IMR-90 (cell line): ENCODE measurements at regions not wholly inside any gene's neighbourhood (a gene's known extent, or its start where the extent isn't known, plus 50 kb on each side); places are given as distances from the start of the nearest gene placed in this dataset.

ENCODE experiments used
- ATAC-seq: fragments of 200-7000 bp; cut with Tn5 transposase; 2 replicates; pipeline ENCODE4 v1.9.1; 2020; ENCODE audit warnings: low read depth, mild to moderate bottlenecking, moderate library complexity
- BruUV-seq: library from RNA; stranded (reverse); fragments of 400-500 nt; replicated peaks from 2 replicates; lab custom pipeline; 2021; lab: Mats Ljungman, UMichigan
- CTCF ChIA-PET: fragments of 300-600 bp; formaldehyde crosslinking; extraction: SDS; loops from one replicate; lab custom pipeline; 2021; ENCODE audit warnings: antibody characterized with exemption; lab: Yijun Ruan, JAX
- POLR2A ChIA-PET: fragments of 300-600 bp; sonication (Branson Sonifier 250); formaldehyde crosslinking; loops from one replicate; lab custom pipeline; 2022; ENCODE audit warnings: antibody characterized with exemption; ENCODE audit not compliant: unreplicated experiment; lab: Charles Lee
- DNase-seq: peaks from one replicate; pipeline ENCODE4 v3.0.0; 2013
- H2AFZ ChIP-seq: replicated peaks from 2 replicates; pipeline ENCODE3; 2013; ENCODE audit warnings: low read length, mild to moderate bottlenecking; ENCODE audit not compliant: poor library complexity
- H2AK5ac ChIP-seq: 2 replicates; pipeline ENCODE4 v1.6.1; 2013; ENCODE audit warnings: low read depth, low read length, inconsistent platforms
- H2AK9ac ChIP-seq: replicated peaks from 2 replicates; pipeline ENCODE3; 2013; ENCODE audit warnings: mild to moderate bottlenecking, low read depth, low read length, moderate library complexity; ENCODE audit not compliant: poor library complexity
- H2BK120ac ChIP-seq: 2 replicates; pipeline ENCODE4 v1.6.1; 2013; ENCODE audit warnings: low read depth, low read length, inconsistent platforms
- H2BK15ac ChIP-seq: 3 replicates; pipeline ENCODE4 v1.6.1; 2013; ENCODE audit warnings: low read depth, low read length, inconsistent platforms
- H2BK20ac ChIP-seq: 2 replicates; pipeline ENCODE4 v1.6.1; 2013; ENCODE audit warnings: low read depth, mild to moderate bottlenecking, inconsistent platforms, low read length, moderate library complexity
- H2BK5ac ChIP-seq: 2 replicates; pipeline ENCODE4 v1.6.1; 2013; ENCODE audit warnings: mild to moderate bottlenecking, low read depth, low read length, inconsistent platforms; ENCODE audit not compliant: poor library complexity, severe bottlenecking
- H3K14ac ChIP-seq: replicated peaks from 2 replicates; pipeline ENCODE4 v1.6.1; 2013; ENCODE audit warnings: low read depth, low read length, inconsistent platforms
- H3K18ac ChIP-seq: 2 replicates; pipeline ENCODE4 v1.6.1; 2013; ENCODE audit warnings: low read depth, low read length, control low read depth
- H3K23ac ChIP-seq: 2 replicates; pipeline ENCODE4 v1.6.1; 2013; ENCODE audit warnings: low read depth, low read length, inconsistent platforms
- H3K27ac ChIP-seq: 2 replicates; pipeline ENCODE4 v1.5.1; 2013; ENCODE audit warnings: mild to moderate bottlenecking, control low read depth, low read length; ENCODE audit not compliant: insufficient read depth
- H3K27me3 ChIP-seq: 2 replicates; pipeline ENCODE4 v1.6.1; 2013; ENCODE audit warnings: low read length; ENCODE audit not compliant: control insufficient read depth, insufficient read depth
- H3K36me3 ChIP-seq: 2 replicates; pipeline ENCODE4 v1.6.1; 2013; ENCODE audit warnings: low read length, mixed read lengths; ENCODE audit not compliant: control insufficient read depth, insufficient read depth
- H3K4ac ChIP-seq: 2 replicates; pipeline ENCODE4 v1.6.1; 2013; ENCODE audit warnings: low read depth, low read length, inconsistent platforms
- H3K4me1 ChIP-seq: 2 replicates; pipeline ENCODE4 v1.6.1; 2013; ENCODE audit warnings: low read length, mixed read lengths; ENCODE audit not compliant: control insufficient read depth, insufficient read depth
- H3K4me2 ChIP-seq: 2 replicates; pipeline ENCODE4 v1.6.1; 2013; ENCODE audit warnings: low read depth, mild to moderate bottlenecking, control low read depth, low read length, moderate library complexity
- H3K4me3 ChIP-seq: 2 replicates; pipeline ENCODE4 v1.5.1; 2013; ENCODE audit warnings: low read depth, mild to moderate bottlenecking, control low read depth, low read length, moderate library complexity; ENCODE audit not compliant: insufficient read depth
- H3K56ac ChIP-seq: 2 replicates; pipeline ENCODE4 v1.6.1; 2013; ENCODE audit warnings: low read length, inconsistent platforms; ENCODE audit not compliant: insufficient read depth; ENCODE audit errors: extremely low read depth
- H3K79me1 ChIP-seq, 2 experiments: 2 replicates each; pipeline ENCODE4 v1.6.1; 2013; ENCODE audit warnings: low read length in 2 of 2, inconsistent platforms in 1 of 2, low read depth in 1 of 2
- H3K9ac ChIP-seq: 2 replicates; pipeline ENCODE4 v1.6.1; 2013; ENCODE audit warnings: low read depth, low read length, control low read depth
- H3K9me1 ChIP-seq: 2 replicates; pipeline ENCODE4 v1.6.1; 2013; ENCODE audit warnings: low read length, inconsistent platforms; ENCODE audit not compliant: insufficient read depth
- H3K9me3 ChIP-seq: 2 replicates; pipeline ENCODE4 v1.6.1; 2013; ENCODE audit warnings: low read length; ENCODE audit not compliant: control insufficient read depth, insufficient read depth
- H4K20me1 ChIP-seq: 2 replicates; pipeline ENCODE4 v1.6.1; 2013; ENCODE audit warnings: low read length, inconsistent platforms; ENCODE audit not compliant: insufficient read depth
- H4K5ac ChIP-seq: 2 replicates; pipeline ENCODE4 v1.6.1; 2013; ENCODE audit warnings: mild to moderate bottlenecking, low read depth, low read length, control low read depth
- H4K8ac ChIP-seq, 2 experiments: 2 replicates each; pipeline ENCODE4 v1.6.1; 2013; ENCODE audit warnings: low read depth in 2 of 2, low read length in 2 of 2, control low read depth in 1 of 2, inconsistent platforms in 1 of 2
- H4K91ac ChIP-seq: 2 replicates; pipeline ENCODE4 v1.6.1; 2013; ENCODE audit warnings: low read depth, low read length, inconsistent platforms; ENCODE audit not compliant: insufficient read depth
- BHLHE40 ChIP-seq: fragments of 150-350 bp; IDR thresholded peaks from 2 replicates; pipeline ENCODE4 v1.6.1; 2016; ENCODE audit warnings: mild to moderate bottlenecking, low read depth, low read length
- POLR2A ChIP-seq: IDR thresholded peaks from 2 replicates; pipeline ENCODE4 v1.6.1; 2012; ENCODE audit warnings: mild to moderate bottlenecking, low read depth, low read length
- USF2 ChIP-seq: fragments of 150-350 bp; IDR thresholded peaks from 2 replicates; pipeline ENCODE4 v1.6.1; 2017; ENCODE audit warnings: mild to moderate bottlenecking, antibody characterized with exemption, low read length, low read depth
- WGBS, 2 experiments: methylation state at CpG; one replicate each; pipeline versions ENCODE4 v1.1.5 to v1.1.7; 2013; ENCODE audit warnings: missing lambda C conversion rate in 2 of 2; ENCODE audit not compliant: insufficient read length in 1 of 2; ENCODE audit errors: extremely low coverage in 2 of 2; 5-methylcytosine and 5-hydroxymethylcytosine counted together
- dilution Hi-C: fragments of 300-500 bp; cut with HindIII; formaldehyde crosslinking; loops from one replicate; pipeline ENCODE4 v1.14.3; 2018; ENCODE audit warnings: low sequenced_read_pairs; ENCODE audit not compliant: unreplicated experiment
- in situ Hi-C: fragments of 300-500 bp; cut with MboI; formaldehyde crosslinking; loops from 3 replicates; pipeline ENCODE4 v1.14.3; 2019; ENCODE audit warnings: low sequenced_read_pairs, inconsistent platforms, mixed read lengths
- intact Hi-C: fragments of 100-400 bp; cut with micrococcal nuclease; formaldehyde crosslinking; loops from 2 replicates; pipeline ENCODE4 v1.10.0; 2022

- Histone ChIP-seq H4K5ac (peak overlapping the region; percentile 76), H2BK15ac (peak overlapping the region; percentile 80; the same call in 1 of the 3 replicates), H3K9me3 (no peaks in the 10 kb centered on the region), H3K9ac (peak overlapping the region; percentile 89), H2BK5ac (peak overlapping the region; percentile 84), H4K20me1 (no peaks in the 10 kb centered on the region), H3K4me2 (peak overlapping the region; percentile 78), H3K27me3 (no peaks in the 10 kb centered on the region), H3K4ac (peak overlapping the region; percentile 97), H3K27ac (peak overlapping the region; percentile 93), H3K4me1 (peaks cover 10% of the 10 kb centered on the region), H3K56ac (peak overlapping the region; percentile 99), H2BK120ac (peak overlapping the region; percentile 80), H2AK5ac (peak overlapping the region; percentile 22), H3K18ac (peak overlapping the region; percentile 96), H2BK20ac (peak overlapping the region; percentile 45; the same call in 1 of the 2 replicates), H3K4me3 (peak overlapping the region; percentile 67), H4K91ac (peak overlapping the region; percentile 95), H3K14ac (peak overlapping the region; percentile 96), H2AK9ac (peak overlapping the region; percentile 95), H3K79me1 (peaks cover 6 to 32% of the 10 kb centered on the region in 2 experiments), H2AFZ (peak overlapping the region; percentile 93), H3K36me3 (no peaks in the 10 kb centered on the region), H4K8ac (peak overlapping the region; percentile 81 to 84), H3K23ac (peak overlapping the region; percentile 85), H3K9me1 (peaks cover 6% of the 10 kb centered on the region; the same call in 1 of the 2 replicates)
- TF ChIP-seq USF2, result no peak
- peak; percentile 51; the same call in 1 of the 2 replicates for TF ChIP-seq POLR2A
- peak; percentile 85 for TF ChIP-seq BHLHE40
- ChIA-PET CTCF (interaction anchor here (0.8 kb wide), 1 partner anchor 135 kb away, joined by 3 read pairs; no protein-coding TSS in a partner anchor), POLR2A (interaction anchor here (0.6 to 3.6 kb wide), 4 partner anchors 222 to 1531 kb away, joined by 4 to 22 read pairs (median 4); no protein-coding TSS in a partner anchor)
- intact Hi-C loops (loop anchor here (5.0 to 10.0 kb wide), 4 partner anchors 93 to 693 kb away; no protein-coding TSS in a partner anchor), dilution Hi-C loops (no loop called here), in situ Hi-C loops (loop anchor here (5.0 to 10.0 kb wide), 2 partner anchors 620 to 963 kb away; no protein-coding TSS in a partner anchor)
- WGBS, 2 experiments, result 0% methylated on average over 1 of the region's 57 CpGs; no CpG with 5 or more reads in 1 of the 2 experiments
- DNase-seq (peak; percentile 35), ATAC-seq (peak; percentile 18)
- BruUV-seq, result no TSS peak
These were observed 133.6 kb upstream of the C11orf58 start for GRCh38 chr11:16604794-16605388.
